ENCODE measurements at regions not wholly inside any gene's neighbourhood (a gene's known extent, or its start where the extent isn't known, plus 50 kb on each side); places are given as distances from the start of the nearest gene placed in this dataset.

DNA sequence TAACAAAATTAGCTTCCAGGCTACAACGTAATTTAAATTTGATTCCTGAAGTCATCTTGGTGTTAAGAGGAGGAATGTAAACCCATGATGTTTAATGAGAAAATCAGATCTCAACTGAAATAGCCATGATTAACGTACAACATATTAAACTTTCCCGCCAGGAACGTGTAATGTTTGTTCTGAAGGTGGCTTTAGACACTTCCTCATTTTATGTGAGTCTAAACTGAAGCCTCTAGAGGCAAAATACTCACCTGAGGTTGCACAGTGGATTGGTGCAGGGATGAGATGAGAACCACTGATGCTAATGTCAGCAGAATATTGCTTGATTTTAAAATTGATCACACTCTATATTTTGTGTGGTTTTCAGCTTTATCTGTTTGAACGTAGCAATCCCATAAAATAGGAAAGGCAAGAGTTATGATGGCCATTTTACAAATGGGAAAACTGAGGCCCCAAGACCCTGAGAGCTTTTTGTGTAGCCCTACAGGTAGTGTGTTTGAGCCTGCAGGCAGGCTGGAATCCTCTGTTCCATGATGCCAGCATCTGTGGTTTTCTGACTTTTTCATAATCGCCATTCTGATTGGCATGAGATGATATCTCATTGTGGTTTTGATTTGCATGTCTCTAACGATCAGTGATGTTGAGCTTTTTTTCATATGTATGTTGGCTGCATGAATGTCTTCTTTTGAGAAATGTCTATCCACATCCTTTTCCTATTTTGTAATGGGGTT is 243.7 kb upstream of the BMPER start:
- no peak for DNase-seq (ENCODE audit: low read depth)

DNA sequence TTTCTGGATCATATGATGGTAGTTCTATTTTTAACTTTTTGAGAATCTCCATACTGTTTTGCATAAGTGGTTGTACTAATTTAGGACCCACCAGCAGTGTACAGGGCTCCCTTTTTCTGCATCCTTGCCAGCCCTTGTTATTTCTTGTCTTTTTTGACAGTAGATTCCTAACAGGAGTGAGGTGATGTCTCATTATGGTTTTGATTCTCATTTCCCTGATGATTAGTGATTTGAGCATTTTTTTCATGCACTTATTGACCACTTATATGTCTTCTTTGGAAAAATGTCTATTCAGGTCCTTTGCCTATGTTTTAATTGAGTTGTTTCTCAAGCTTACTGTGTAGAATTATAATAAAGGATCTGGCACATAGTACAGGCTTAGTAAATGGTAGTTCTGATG is 238.8 kb upstream of the BMPER start:
- peak; percentile 70 for DNase-seq (ENCODE audit: low read depth)

DNA sequence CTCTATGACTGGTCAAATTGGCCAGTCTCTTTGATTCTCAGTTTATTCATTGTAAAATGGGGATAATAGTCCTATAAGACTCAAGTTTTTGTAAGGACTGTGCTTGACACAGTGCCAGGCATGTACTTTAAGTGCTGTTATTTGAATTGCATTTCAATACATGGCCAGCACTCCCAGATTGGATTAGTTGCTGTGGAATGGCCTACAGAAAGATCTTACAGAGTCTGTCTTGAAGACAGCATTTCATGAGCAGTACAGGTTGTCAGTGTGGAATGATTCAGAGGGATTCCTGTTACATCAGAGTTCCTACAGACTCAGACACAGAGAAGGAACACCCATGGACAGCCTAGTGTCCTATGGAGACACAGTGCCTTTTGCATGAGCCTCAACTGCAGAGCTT is 238.1 kb upstream of the BMPER start:
- DNase-seq (ENCODE audit: low read depth) = peak; percentile 53

DNA sequence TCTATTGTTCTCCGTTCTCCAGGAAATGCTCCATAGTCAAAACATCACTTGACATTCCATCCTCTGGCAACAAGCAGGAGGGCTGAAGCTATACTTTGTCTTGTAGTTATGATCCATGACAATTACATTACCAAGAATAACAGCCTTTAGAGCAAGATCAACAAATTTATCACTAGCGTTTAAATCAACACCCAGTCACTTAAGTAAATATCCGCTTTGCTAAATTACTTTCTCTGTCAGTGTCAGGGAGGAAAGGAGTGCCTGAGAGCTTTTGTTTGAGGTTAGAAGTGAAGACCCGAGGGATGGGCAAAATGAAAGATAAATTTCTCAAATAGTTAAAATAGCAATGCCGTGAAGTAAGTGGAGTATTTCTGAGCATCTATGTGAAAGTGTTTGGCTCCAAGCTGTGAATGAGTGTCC is 236.1 kb upstream of the BMPER start:
- no peak for DNase-seq (ENCODE audit: low read depth)

DNA sequence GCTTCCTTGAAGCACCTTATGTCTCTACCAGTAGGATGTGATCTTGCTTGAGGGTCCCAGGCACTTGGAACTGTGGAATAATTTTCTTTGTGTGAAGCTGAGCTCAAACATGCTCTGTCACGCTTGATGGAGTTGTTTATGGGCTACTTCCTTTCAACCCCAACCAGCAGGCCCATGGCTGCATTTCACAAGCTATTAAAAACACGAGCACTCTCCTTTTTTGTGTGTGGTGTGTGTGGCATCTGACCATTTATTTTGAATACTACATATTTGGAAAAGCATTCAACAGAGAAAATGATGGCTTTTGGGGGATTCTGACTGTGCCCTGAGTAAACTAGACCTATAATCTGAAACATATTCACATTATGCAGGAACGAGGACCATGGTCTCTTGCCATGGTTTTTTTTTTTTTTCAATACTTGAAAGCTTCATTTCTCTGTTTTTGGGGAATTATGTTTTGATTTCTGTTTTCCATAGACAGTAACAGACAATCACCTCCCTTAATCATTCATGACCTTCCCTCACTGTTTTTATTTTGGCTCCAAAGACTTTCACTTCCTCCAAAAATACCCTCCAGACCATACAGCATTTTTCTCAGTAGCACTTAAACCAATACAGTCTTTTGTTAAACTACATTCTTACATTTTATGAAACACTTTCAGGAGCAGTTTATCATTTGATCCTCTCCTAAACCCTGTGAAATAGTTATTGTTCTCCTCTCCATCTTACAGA is 233.6 kb upstream of the BMPER start:
- no peak for DNase-seq (ENCODE audit: low read depth)

DNA sequence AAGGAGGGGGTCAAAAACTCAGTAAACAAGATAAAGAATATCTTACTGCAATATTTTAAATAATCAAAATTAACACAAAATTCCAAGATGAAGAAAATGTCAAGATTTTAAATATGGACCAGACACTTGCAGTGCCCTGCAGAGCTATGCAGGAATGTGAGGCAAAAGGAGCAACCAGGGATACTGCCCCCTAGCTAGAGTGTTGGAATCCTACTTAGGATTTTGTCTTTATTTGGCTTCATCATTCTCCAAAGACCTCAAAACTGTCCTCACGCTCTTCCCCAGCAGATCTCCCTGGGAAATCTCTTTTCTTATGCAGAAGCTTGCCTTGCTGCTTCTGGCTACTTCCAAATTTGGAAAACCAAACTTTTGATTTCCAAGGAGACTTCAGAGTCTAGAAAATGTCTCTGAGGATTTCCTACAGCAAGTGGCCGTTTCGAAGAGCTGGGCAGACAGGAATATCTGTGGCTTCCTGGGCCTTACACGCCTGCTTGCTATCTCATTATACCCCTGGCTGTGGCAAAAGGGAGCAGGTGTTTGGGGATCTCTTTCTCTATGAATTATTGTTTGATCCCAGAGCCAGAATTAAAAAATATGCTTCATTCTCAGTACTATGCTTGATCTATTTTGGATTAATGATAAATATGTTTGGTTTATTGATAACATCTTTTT is 232.2 kb upstream of the BMPER start:
- DNase-seq (ENCODE audit: low read depth) = no peak

DNA sequence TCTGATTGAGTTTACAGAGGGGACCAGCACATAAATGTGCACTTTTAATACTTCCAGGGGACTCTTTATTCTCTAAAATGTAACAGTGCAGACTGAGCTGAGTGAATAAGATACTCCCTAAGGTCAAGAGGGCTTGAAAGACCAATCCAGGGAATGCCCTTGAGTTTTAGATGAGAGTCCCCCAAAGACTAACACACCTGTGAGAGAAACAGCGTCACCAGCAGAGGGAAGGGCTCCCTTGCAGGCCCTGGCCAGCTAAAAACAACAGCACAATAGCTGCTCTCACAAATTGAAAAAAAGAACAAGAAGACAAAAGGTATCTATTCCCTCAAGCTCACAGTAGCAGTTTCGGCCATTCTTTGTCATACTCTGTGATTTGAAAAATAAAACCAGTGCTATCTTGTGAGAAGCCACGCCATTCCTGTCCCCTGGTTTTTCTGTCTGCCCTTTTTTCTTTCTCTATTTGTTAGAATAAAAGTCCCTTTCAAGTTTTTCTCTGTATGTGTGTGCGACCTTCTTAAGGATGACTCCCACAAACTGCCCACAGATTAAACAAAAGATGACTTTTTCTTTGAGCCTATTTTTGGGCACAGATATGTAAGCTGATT is 230.4 kb upstream of the BMPER start:
- no peak for DNase-seq (ENCODE audit: low read depth)

DNA sequence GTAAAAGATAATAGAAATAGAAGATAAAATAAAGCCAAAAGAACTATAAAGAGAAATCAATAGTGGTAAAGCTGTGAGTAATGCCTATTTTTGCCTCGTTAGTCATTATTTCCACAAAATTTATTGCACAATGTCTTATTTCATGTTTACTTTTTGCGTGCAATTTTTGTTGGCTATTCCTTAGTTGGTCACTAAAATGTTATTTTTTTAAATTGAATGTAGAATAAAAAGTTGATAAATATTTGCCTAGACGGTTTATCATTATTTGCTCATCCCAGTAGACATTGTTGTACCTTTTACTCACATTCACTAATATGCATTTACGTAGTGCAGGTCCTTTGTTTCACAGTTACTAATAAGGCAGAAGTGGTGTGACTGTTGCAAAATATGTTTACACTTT is 227.8 kb upstream of the BMPER start:
- DNase-seq (ENCODE audit: low read depth) = no peak

DNA sequence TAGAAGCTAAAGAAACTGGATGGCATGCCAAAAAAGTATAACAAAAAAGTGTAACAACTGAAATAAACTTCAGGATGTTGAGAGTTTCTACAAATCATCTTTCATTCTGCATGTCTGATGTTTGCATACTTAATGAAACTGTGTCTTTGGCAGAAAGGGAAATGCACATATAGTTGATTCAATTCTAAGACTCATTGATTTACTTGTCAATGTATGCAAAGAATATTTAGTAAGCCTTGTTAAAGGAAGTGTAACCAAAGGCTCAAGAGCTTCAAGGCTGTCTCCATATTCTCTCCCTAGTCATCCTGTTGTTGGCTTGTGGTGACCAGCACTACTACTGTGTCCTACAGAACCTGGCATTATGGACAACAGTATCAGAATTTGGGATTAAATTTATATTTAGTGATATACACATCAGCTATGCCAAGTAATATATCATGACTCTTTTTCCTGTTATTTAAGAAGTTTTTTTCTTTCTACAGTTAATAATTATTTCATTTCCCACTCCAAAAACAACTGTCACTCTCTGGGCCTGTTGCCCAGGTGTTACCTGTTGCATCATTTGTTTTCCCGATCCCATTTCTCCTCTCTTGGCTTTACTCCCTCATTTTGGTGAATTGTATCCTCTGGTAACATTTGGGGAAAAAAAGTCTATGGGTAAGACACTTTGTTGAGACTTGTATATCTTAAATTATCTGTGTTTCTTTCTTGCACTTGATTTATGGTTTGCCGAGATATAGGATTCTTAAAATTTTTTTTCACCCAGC is 226.6 kb upstream of the BMPER start:
- no peak for DNase-seq (ENCODE audit: low read depth)

DNA sequence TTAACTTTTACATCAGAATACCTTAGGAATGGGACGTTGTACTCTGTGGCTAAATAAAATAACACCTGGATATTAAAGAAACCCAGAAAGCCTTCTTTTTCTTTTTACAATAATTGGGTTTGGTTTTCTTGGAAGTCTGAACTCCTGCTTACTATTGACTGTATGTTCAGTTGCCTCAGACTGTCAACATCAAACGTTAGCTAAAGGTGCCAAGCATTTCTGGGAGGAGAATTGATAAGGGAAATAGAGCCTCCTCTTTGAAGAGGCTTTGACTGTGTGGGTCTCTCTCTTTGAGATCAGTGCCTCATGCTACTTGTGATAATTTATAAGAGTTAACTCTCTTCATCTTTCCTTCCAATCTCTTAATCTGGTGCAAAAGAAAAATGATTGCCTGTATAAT is 224.7 kb upstream of the BMPER start:
- no peak for DNase-seq (ENCODE audit: low read depth)

DNA sequence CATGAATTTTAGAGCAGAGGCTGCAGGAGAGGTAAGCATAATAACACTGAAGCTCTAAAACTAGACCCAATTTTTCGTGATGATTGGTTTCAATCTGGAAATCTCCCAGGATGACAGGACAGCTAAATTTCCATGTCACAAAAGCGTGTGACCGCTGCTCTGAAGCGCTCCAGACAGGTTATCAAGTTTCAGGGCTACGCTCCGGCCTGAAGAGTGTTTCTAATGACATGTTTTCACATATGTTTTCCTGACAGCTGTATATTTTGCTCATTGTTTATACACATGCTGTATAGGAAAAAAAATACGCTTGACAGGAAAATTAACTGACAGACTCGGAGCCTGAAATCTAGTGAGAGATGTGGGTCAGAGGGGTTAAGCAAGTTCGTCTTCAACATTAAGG is 219.8 kb upstream of the BMPER start:
- no peak for DNase-seq (ENCODE audit: low read depth)

DNA sequence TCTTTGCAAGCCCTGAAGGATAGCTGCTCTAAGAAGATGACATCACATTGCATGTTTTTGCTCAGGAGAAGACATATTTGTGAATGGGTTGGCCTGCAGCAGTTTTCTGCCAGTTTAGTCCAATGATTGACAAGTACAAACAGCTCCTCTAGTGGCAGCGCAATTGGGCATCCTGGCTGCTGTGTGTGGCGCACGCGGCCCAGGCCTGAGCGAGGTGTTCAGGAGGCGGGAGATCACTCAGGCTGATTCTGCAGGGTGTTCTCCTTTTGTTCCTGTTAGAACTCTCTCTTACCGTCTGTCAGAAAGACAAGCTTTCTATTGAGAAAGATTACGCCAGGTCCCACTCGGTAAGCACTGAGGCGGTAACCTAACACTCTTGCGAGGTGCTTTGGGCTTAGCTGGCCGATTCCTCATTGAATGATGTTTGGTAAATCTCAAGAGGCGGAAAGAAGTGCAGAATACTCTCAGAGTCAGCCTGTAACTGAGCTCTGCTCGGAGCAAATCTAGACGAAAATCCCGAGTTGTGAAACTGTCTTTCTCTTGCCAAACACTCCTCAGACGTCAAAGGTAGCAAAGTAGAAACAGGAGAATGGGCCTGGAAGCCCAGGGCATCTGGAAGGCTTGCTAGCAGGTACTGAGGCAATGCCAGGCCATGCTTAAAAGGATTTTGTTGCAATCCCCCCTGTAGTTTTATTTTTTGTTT is 219.2 kb upstream of the BMPER start:
- DNase-seq (ENCODE audit: low read depth) = no peak

DNA sequence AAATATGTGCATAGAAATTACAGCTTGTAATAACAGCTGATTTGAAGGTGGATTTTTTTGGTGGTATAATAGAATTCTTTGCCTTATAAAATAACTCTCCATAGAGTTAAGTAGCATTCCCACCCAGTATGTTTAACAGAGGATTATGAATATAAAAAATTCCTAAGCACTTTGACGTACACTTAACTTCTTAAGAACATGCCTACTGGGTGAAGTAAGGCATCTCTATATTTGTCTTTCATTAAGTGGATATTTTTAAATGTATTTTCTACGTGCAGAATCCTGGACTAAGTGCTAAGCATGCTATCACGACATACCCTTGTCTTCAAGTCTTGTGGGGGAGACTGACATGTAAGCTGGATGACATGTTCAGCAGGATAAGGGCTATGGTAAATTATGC is 217.7 kb upstream of the BMPER start:
- DNase-seq (ENCODE audit: low read depth) = no peak

DNA sequence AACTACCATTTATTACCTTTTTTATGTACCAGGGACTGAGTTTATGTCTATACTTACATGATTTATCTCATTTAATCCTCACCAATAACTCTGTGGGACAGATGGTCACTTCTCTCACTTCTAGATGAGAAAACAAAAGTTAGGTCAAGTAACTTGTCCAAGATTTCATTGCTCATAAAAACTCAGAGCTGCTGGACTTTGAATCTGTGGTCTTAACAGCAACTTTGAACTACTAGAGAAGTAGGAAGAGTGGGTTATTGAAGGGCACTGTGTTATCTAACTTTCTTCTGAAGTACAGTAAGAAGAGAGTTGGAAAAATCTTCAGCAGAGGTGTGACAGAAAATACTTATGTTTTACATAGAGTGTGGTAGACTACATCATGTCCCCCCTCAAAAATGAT is 214.2 kb upstream of the BMPER start:
- no peak for DNase-seq (ENCODE audit: low read depth)

DNA sequence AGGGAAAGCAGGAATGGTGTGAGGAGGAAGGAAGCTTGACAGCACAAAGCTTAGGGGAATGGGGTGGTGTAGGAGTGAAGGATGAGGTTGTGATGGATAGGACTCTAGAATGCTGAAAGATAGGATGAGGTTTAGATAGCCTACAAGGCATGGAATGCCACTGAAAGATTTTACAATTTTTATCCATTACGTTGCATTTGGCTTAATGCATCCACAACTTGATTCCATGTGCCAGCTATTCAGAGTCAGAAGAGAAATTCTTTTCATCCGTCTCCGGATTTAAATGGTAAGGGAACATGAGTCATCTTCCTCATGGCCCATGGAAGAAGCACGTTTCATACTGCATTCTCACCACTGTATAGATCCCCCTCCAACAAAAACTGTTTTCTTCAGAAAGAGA is 212.4 kb upstream of the BMPER start:
- DNase-seq (ENCODE audit: low read depth) = peak; percentile 68

DNA sequence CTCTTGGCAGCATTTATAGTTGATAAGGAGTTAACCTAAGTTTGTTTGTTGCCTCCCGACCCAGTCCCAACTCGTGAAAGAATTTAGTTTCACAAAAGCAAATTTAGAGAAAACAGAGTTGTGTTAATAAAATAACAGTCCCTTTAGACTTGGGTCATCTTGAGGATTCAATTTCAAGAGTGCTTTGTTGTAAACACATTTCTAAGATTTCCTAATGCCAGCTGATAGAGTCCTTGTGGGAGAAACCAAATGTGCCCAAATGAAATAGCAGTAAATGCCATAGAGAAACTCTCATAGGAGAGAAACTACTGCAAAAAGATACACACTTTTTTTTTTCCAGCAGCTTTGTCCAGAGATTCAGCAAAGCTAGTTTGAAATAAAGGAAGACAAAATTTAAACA is 211.3 kb upstream of the BMPER start:
- no peak for DNase-seq (ENCODE audit: low read depth)

DNA sequence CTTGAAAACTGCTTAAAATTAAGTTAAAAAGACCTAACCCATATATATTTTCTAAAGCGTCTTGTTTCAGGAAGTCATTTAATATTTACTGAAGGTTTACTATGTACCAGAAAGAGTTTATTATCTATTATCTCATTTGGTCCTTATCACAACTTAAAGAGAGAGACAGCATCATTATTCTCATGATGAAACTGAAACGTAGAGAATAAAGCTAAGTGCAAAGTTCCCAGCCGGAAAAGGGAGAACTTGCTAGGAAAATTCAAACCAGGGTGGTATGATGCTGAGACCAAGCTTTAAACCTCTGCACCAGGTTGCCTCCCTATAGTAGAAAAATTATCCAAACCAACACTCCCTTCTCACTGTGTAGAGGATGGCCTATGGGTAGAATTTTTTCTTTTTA is 207.7 kb upstream of the BMPER start:
- no peak for DNase-seq (ENCODE audit: low read depth)

DNA sequence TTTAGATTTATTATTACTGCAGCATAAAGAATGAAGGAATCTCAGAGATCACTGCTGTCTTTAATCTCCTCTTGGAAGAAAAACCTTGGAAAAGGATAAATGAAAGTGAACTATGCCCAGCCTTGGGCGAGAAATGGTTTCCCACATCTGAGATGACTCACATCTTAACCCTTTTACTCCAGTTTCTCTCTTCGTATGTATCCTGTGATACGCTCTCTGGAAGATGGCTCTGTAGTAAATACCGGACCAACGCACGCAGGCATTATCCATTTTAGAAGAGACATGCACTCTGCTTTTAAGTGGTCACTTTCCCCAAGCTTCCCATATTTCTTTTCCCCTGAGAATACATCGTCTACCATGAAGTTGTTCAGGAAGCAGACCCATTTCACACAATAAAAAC is 207.3 kb upstream of the BMPER start:
- DNase-seq (ENCODE audit: low read depth) = no peak

DNA sequence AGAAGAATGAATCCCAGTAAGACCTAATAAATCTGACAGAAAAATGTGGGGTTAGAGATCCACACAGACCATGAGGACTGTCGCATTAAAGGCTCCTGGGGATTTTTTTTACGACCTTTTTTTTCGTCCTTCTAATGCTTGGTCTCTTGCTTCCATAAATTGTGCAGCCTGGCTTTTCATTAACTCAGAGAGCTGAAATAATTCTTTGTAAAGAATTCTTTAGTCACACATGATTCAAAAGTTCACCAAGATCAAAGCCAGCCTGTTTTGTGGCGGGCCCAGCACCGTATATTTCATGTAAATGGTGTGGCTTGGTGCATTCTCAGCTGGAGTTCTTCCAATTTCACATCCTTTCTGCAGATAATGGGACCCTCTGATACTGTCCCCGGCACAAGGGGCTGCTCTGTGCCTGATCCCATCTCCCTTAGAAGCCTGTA is 206.6 kb upstream of the BMPER start:
- DNase-seq (ENCODE audit: low read depth) = no peak

DNA sequence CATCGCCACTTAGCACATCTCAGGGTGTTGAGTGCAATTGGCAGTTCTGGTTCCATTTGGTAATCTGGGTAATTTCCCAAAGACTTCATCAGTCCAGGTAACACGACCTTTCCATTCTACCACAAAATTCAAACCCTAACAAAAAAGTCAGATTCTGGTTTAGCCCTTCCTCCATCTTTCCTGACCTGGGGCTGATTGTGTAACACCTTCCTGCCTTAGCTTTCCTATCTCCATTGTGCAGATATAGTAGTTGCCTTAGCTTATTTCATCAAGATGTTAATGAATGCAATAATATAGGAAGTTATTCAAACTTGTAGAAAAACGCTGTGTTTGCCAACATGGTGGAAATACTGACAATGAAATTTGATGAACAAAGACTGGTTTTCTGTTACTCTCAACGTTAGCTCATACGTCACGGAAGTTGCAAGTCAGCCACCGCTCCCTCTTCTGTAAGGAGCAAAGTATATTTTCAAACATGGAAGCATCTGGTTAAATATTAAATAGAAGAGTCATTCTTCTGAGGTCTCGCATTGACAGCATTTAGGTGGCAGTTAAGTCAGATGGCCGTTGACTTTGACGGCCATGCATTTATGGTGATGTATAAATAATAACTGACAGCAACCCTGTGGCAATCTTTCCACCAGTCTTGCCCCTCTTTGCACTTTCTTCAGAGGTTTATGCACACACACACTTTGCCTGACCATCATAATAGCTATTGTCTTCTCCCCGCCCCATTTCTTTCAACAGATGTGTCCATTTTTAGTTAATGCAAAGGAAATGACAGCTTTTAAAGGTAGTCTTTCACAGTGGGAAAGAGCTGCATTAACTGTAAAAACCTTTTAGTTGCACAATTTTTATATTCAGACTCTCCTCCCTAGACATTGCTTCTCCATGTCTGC is 205.1 kb upstream of the BMPER start:
- DNase-seq (ENCODE audit: low read depth) = no peak

Data from HT1080 (cell line).